ENCODE measurements at regions not wholly inside any gene's neighbourhood (a gene's known extent, or its start where the extent isn't known, plus 50 kb on each side); places are given as distances from the start of the nearest gene placed in this dataset.
"Not testable (repeated sequence)": the region's sequence is repeated elsewhere in the genome, so short reads cannot be mapped to it uniquely, and the experiment has no call there.

DNA sequence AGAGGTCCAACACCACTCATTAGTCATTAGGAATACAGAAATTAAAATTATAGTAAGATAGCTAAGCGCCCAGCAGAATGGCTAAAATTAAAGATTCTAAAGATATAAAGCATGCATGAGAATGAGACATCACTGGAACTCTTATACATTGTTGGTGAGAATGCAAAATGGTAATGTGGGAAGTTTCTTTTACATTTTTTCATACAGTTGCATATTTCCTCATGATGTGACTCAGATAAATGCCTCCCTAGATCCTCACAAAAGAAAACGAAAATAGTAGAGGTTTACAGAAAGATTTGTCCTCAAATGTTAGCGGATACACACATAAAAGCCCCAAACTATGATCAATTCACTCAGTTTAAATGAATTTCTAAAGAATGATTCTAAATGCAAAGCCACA is 633.7 kb upstream of the GJE1 start:
- DNase-seq (ENCODE audit: low read depth): no peak

DNA sequence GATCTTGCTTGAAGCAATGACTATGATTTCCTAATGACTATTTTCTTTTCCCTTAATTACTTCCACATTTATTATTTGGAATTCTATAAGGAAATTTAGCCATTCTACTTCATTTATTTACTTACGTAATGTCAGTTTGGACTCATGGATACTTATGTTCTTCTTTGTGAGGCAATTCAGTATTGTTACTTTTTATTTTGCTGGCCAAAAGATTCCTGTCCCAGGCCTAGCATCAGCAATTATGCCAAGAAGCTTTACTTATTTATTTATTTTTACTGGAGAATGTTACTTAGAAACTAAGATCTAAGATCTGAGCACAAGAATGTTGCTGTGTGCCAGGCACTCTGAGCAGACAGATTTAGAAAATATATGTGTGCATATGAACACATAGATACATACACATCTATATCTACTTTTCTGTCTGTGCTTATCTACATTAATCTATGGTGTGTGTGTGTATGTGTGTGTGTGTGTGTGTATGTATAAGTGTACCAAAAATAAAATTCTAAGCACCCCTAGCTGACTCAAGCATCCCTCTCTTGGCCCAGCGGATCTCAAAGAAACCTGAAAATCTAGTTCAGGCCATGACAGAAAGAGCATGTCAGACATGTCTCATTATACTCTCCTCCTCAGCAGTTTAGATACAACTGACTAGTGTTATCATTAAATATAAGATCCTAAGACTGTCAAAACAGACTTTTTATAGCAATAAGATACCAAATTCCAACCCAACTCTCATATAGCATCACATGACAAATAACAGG is 640.0 kb upstream of the GJE1 start:
- DNase-seq (ENCODE audit: low read depth): no peak

DNA sequence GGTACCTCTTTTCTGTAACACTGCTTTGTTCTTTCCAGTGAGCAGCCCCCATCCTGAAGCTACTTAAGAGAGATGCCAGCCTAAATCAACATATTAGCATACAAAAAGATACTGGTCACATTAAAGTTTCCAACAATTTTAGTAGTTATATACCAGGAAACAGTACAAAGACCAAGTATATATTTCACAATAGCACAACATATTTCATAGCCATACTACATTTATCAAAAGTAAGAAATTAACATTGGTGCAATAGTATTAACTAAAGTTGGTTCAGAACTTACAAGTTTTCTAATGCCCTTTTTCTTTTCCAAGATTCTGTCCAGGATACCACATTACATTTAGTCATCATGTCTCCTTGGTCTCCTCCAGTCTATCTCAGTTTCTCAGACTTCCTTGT is 641.0 kb upstream of the GJE1 start:
- DNase-seq (ENCODE audit: low read depth): no peak

DNA sequence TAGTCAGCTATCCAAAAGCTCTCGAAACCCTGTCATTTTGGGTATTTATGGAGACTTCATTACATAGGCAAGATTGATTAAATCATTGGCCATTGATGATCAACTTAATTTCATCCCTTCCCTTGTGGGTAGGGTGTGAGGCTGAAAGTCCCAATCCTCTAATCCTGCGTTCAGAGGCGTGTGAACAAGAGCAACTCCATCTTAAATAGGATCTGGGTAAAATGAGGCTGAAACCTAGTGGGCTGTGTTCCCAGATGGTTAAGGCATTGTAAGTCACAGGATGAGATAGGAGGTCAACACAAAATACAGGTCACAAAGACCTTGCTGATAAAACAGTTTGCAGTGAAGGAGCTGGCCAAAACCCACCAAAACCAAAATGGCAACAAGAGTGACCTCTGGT is 641.7 kb upstream of the GJE1 start:
- no peak for DNase-seq (ENCODE audit: low read depth)

DNA sequence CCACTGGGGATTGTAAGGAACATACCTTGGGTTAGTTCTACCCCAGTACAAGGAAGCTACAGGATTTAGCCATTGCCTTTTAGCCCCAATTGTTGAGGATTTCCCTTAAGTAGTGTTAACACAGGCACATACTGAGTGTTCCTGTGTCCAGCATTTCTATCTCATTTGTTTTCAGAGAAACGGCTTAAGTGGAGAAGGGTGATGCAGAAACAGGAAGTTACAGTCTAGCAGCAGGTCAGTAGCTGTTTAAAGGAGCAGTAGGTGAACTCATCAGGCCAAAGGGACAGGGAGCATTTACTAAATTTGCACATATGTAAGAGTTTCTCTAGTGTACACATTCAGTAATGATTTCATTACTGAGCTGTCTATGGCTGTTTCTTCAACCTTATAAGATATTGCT is 644.2 kb upstream of the GJE1 start:
- DNase-seq (ENCODE audit: low read depth): no peak

DNA sequence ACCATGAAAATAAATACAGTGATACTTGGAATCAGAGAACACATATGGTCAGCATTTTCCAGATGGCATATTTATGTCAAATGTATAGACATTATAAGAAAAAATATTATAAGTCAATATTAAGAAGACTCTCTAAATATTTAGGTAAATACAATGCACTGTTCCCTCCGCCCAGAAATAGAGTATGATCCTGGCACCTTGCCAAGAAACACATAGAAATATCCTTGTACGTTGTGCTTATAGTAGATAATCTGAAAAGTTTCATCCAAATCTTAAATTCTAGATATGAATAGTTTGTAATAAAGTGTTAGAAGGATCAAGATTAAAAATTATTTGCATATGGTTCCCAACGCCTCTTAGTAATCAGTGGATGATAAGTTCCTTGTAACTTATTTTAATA is 645.8 kb upstream of the GJE1 start:
- DNase-seq (ENCODE audit: low read depth): no peak

DNA sequence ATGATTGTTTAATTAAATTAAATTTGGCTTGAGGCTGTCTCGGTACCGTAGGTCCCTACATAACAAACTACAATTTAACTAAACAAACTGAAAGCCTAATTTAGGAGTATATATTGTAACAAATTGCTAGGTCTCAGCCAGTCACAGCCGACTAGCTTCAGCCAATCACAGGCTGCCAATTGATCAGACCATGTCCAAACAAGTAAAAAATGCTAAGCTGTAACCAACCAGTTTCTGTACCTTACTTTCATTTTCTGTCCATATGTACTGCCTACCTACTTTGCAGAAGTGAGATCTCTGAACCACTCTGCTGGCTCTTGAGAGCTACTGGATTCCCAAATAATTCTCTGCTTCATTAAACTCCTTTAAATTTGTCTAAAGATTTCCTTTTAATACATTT is 648.0 kb upstream of the GJE1 start:
- no peak for DNase-seq (ENCODE audit: low read depth)

DNA sequence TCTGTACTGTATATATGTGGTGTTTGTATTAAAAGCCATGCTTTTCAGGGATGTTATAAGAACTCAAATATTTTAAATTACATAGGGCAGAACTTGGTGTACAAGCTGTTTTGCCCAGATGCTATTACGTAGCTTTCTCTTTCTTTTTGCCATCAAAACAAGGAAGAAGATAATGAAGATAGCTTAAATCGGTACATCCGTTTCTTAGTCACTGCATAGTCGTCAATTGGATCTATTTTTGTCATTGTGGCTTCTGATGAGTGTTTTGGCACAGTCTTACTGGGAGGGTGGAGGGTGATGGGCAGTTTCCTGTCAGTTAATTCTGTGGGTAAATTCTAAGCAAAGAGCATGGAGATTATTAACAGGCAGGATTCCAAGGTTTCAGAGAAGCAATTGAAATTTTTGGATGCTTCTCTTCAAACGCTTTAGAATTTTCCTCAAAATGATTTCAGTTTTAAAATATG is 649.1 kb upstream of the GJE1 start:
- peak; percentile 82 for DNase-seq (ENCODE audit: low read depth)

DNA sequence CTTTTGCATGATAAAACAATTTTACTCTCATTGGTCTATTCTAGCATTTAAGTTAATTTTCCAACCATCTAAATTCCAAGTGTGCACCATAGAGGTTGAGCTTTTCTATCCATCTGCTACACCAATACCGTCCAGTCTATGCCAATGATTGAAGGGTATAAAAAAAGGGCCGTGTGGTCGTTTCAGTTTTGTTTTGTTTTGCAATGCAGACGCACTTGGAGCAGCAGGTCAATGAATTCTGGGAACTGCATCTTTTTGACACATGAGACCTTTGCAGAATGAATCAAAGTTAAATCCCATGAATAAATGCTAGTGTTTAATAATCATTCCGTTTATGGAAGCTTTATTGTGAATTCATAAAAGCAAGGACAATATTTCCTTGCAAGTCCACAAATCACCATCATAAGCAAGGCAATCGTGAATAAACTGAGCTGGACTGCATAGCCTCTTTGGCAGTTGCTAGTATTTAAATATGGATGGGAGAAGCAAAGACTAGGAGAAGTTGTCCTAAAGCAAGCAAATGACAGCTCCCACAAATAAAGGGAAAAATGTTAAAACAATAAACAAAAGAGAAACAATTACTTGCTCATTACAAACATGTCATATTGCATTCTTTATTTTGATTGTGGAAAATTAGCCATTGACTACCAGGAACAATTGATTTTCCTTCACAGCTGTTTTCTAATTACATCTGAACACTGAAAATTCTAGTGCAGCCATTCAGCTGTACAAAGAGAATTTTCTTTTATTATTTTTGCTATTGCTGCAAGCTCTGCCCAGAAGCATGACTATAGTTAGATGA is 649.7 kb upstream of the GJE1 start:
- DNase-seq (ENCODE audit: low read depth): no peak

DNA sequence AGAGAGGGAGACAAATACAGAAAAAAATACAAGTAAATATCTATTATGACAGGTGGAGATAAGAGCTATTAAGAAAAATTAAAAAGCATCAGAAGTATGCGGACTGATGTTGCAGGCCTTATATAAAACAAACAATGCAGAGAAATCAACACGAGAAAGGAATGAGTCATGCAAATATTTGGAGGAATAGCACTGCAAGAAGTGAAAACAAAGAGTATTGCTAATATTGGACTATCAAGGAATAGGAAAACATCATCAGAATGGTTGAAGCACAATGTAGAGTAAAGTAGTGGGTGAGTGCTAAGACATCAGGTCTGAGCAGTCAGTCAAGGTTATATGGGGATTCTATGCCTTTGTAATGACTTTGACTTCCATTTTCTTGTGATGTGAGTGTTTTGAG is 657.5 kb upstream of the GJE1 start:
- DNase-seq (ENCODE audit: low read depth): no peak

DNA sequence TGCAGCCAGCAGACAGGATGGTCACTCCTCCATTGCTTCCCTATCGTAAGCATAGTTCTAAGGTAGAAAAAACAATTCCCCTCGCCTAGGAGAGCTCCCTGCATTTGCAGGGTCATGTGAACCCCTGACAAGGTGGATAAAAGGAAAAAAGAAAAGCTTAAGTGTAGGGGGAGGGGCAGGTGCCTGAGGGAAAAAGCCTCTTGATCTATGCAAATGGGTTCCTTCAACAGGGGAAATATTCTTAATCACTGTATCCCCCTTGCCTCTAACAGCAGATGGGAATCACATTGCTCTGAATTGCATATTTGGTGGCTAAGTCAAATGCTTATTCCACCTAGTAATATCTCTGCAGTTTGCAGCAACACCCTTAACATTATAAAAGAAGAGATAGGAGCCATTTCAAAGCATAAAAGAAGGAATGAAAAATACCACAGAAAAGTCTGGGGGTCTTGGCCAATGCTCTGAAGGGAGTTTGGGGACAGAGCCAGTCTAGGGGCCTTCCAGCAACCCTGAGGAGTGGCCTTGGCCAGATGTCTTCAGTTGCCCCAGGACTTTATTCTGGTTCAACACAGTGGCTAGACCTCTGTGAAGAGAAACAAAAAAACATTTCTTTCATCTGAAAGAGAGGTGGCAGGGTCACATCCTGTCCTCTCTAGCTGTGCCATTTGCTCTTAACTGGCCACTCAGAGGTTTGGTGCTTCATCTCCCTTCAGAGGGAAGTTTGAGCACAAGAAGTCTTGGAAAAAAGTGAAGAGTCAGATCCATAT is 660.4 kb upstream of the GJE1 start:
- DNase-seq (ENCODE audit: low read depth): no peak

DNA sequence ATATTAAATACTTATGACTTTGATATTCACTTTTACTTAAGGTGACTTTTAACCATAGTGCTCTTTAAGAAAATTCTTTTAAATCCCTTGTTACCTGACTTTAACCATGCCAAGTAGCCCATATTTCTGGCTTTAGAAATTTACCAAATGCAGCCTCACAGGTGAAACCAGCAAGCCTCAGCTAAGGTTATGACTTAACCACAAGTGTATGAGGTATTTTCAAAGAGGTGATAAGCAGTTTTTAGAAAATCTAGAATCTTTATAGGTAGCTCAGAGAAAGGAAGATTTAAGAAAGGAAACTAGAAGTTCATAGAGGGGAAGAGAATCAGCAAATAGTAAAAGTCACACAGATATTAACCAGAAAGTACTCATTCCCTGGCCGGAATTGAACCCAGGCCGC is 661.9 kb upstream of the GJE1 start:
- DNase-seq (ENCODE audit: low read depth): no peak

DNA sequence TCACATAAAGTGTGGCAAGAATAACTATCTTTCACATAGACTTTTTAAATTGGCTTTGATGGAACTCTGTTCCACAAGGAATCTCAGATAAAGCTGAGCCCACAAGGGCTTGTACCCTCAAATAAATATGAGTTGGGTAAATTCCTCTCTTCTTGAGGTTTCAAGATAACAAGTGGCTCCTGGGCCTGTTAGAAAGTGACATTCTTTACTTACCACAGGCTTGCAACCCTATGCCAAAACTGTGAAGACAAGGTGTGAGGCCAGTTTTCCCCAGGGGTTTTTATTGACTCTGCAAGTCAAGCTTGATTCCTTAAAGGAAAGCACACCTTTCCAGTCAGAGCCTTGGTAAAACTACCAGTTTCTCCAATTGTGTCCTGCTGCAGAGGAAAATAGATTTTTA is 664.8 kb upstream of the GJE1 start:
- no peak for DNase-seq (ENCODE audit: low read depth)

DNA sequence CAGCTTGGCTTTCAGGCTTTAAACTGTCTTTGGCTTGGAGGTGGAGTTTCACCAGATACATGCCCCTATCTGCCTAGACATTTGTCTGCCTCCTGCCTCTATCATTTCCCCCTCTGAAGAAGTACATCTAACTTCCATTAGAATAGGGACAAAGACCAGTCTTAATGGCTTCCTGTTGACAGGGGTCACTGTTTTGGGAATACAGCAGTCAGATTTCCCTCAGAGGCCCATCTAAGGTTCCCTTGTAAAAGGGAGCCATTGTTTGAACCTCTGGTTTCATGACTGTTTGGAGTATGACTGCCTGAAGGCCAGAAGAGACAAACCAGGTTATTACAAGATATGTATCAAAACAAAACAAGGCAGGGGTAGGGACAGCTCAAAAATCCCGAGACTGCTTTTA is 665.7 kb upstream of the GJE1 start:
- no peak for DNase-seq (ENCODE audit: low read depth)

DNA sequence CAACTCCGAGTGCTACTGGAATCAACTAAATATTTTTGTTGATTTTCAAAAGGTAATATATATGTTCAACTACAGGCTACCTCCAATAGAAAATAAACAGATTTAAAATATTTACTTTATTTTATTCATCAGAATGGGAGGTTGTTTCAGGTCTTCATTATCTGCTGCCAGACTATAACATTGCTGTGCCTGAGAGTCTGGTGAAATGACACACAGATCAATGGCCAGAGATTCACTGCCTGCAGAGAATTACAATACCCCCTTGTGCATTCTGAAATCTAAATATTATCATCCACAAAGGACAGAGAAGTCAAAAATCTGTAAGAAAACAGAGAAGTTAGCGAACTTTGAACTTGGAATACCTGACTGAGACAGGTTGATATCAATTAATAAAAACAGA is 667.8 kb upstream of the GJE1 start:
- no peak for DNase-seq (ENCODE audit: low read depth)

DNA sequence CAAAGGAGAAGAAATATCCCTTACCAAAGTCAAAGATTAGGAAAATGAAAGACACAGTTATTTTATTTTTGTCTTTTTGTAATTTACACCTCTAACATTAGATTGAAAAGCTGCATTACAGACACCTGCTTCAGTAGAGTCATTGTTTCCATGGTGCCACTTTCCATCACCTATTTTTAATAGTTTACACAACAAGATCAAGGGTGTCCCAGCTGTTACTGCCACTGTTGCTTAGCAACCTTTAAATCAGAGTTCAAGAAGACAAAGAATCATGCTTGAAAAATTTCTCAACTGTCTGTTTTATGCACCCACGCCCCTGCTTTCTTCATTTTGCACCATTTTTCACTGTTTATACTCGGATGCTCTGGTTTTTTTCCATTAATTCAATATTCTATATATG is 668.2 kb upstream of the GJE1 start:
- DNase-seq (ENCODE audit: low read depth): peak; percentile 87

DNA sequence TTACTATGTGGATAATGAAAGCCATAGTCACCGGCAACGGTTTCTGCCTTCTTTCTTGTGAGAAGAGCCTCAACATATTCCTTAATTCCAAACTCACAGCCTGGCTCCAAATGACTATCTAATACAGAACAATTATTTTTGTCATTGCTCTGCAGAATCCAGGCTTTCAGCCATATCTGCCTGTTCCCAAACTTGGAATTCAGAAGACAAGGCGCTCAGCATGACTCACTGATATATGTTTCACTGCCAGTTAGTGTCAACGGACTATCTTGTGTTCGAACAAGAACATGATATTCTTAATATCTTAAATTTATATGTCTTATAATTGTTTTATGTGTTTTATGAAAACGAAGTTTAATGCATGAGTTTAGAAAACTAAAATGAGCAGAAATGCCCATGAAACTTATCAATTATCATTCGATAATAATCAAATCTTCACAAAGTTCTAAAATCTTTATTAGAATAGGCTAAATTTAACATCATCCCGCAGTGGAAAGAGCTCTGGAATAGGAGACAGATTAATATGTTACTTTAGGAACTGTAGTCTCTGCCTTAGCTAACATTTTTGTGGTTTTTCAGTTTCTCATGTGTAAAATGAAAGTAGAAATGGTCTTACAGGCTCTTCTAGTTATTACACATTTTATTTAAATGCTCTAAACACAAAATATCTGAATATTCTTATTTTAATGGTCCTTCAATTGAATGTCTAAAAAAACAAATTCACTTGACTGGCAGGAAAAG is 669.3 kb upstream of the GJE1 start:
- no peak for DNase-seq (ENCODE audit: low read depth)

DNA sequence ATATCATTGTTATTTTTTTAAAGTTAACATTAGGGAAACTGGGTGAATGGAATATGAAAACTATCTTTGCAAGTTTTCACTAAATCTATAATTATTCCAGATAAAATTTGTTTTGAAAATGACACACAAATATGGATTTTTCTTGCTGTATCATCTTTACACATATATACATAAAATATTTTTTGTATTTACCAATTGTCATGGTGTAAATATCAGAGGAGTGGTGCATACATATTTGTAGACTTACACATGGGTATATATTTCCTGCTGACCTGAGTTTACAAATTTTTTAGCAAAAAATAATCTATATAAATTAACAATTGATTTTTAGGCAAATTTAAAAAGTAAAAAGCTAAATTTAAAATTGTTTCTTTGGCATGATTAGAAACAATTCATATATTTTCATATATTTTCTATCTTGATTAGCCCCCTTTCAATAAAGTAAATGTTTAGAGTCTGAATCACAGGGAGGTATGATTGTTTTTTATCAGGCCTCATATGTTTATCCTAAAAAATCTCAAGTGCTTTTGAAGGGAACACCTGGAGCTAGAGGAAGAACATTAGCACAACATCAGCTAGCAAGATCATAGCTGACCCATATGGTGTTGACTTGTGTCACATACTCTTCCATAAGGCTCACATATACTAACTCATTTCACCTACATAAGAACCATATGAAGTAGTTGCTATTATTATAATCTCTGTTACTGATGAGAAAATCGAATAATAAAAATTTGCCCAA is 671.8 kb upstream of the GJE1 start:
- no peak for DNase-seq (ENCODE audit: low read depth)

DNA sequence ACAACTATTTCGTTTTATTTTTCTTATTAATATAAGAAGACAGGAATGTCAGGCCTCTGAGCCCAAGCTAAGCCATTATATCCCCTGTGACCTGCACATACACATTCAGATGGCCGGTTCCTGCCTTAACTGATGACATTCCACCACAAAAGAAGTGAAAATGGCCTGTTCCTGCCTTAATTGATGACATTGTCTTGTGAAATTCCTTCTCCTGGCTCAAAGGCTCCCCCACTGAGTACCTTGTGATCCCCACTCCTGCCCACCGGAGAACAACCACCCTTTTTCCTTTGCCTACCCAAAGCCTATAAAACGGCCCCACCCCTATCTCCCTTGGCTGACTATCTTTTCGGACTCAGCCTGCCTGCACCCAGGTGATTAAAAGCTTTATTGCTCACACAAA is 672.5 kb upstream of the GJE1 start:
- DNase-seq (ENCODE audit: low read depth): not testable (repeated sequence)

DNA sequence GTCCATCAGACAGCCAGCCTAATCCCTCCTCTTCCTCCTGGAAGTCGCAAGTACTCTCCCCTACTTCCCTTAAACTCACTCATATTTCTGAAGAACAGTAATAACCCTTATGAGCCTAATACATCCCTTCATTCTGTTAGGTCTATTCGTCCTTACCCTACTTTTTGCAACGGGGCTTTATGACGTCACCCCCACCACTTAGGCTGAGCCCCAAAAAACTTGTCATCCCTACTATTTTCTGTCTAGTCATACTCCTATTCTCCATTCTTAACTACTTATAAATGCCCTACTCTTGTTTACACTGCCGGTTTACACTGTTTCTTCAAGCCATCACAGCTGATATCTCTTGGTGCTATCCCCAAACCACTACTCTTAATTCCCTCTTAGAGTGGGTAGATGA is 674.7 kb upstream of the GJE1 start:
- DNase-seq (ENCODE audit: low read depth): not testable (repeated sequence)

DNA sequence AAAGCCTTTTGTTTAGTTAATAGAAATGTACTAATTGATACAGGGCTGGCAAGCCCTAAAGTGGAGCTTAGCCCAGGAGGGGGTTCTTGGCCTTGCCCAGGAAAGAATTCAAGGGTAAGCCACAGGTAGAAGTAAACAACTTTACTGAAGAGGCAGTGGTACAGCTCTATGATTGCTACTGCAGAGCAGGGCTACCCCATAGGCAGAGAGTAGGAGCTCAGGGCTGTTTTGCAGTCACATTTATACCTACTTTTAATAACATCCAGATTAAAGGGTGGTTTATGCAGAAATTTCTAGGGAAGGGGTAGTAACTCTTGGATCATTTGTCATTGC is 680.4 kb upstream of the GJE1 start:
- DNase-seq (ENCODE audit: low read depth): no peak
